Activated CD4-positive, alpha-beta memory T cell treated with anti-CD3 and anti-CD28 coated beads, Interleukin-2, amount 10 ng/mL, durations not matched to agents 7 days and 5 days (primary cell): ENCODE measurements at regions not wholly inside any gene's neighbourhood (a gene's known extent, or its start where the extent isn't known, plus 50 kb on each side); places are given as distances from the start of the nearest gene placed in this dataset.

Experiments
- CTCF ChIA-PET: fragments of 350-600 bp; sonication (Branson Sonifier 250); formaldehyde crosslinking; loops from one replicate; lab custom pipeline; 2021; ENCODE audit warnings: antibody characterized with exemption, inconsistent platforms; lab: Charles Lee
- POLR2A ChIA-PET: fragments of 350-600 bp; sonication (Branson Sonifier 250); formaldehyde crosslinking; loops from one replicate; lab custom pipeline; 2021; ENCODE audit warnings: antibody characterized with exemption; lab: Charles Lee
- DNase-seq: peaks from one replicate; pipeline ENCODE4 v3.0.0-alpha.2; 2020
- H3K27ac Mint-ChIP-seq: one replicate; pipeline ENCODE4 v1.8.0; 2021; ENCODE audit warnings: mild to moderate bottlenecking, mixed read lengths
- H3K27me3 Mint-ChIP-seq: one replicate; pipeline ENCODE4 v1.8.0; 2021; ENCODE audit warnings: mixed read lengths
- H3K36me3 Mint-ChIP-seq: one replicate; pipeline ENCODE4 v1.8.0; 2021; ENCODE audit warnings: low read depth, mixed read lengths
- H3K4me1 Mint-ChIP-seq: one replicate; pipeline ENCODE4 v1.8.0; 2021; ENCODE audit warnings: mixed read lengths
- H3K4me3 Mint-ChIP-seq: one replicate; pipeline ENCODE4 v1.8.0; 2021; ENCODE audit warnings: mild to moderate bottlenecking, mixed read lengths
- H3K9me3 Mint-ChIP-seq: one replicate; pipeline ENCODE4 v1.8.0; 2021; ENCODE audit warnings: mixed read lengths

DNA sequence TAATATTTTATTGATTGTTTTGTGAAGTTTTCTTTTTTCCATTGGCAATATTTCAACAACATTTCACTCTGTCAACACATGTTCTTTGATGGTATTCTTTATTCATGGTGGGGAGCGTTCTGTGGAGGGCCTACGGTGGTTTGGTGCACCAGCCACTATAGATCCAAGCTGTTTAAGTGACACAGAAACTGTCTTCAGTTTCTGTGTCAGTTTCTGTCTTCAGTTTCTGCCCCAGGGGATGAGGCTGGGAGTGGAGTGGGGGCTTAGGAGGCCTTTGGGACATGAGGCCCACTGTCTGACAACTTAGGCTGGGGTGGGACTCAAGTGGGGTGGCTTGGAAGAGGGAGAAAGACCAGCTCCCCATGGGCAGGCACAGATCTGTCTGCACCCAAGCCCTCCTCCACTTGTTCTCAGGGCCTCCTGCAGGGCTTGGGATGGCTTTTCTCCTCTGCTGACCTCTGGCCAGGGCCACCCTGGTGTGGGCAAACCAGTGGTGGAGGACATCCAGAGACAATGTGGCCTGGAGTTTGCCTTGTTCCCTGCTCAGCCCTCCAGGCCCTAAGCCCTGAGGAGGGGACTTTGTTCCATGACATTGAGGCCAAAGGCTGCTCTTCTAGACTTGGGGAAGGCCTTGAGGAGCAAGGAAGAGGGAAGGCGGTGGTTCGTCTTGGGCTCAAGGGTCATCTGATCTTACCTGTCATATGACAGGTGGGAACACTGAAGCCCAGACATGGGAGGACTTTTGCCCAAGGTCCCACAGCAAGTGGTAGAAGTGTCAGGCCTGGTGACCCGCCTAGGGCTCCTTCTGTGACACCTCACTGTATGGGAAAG is 60.3 kb upstream of the SMAD6 start:
- POLR2A ChIA-PET: no interaction called here
- no peak for DNase-seq
- Mint-ChIP-seq H3K9me3 (no peaks in the 10 kb centered on the region), H3K27me3 (no peaks in the 10 kb centered on the region), H3K27ac (no peak overlapping the region), H3K4me3 (no peak overlapping the region), H3K36me3 (no peaks in the 10 kb centered on the region), H3K4me1 (peaks cover 23% of the 10 kb centered on the region)
- CTCF ChIA-PET: no interaction called here

DNA sequence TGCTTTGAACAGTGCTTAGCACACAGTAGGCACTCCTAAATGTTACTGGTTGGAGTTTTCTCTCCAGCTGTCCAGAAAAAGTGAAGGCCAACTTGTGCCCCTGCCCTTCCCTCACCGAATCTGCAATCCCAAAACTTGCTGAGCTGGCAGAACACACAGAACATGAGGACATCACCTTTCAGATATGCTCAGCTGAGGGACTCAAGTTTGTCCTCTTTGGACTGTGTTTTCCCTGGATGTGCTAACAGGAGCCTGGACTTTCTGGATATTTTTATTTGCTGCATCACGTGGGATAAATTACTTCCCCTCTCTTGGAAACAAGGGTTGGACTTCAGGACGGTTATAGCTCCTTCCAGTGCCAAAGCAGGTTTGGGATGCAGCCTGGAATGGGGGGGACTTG is 59.5 kb upstream of the SMAD6 start:
- H3K27ac Mint-ChIP-seq: no peak overlapping the region
- no peak overlapping the region for H3K4me3 Mint-ChIP-seq
- ChIA-PET POLR2A (no interaction called here), CTCF (no interaction called here)
- no peaks in the 10 kb centered on the region for H3K36me3 Mint-ChIP-seq
- no peak for DNase-seq
- H3K27me3 Mint-ChIP-seq: no peaks in the 10 kb centered on the region
- no peaks in the 10 kb centered on the region for H3K9me3 Mint-ChIP-seq
- peaks cover 19% of the 10 kb centered on the region for H3K4me1 Mint-ChIP-seq

DNA sequence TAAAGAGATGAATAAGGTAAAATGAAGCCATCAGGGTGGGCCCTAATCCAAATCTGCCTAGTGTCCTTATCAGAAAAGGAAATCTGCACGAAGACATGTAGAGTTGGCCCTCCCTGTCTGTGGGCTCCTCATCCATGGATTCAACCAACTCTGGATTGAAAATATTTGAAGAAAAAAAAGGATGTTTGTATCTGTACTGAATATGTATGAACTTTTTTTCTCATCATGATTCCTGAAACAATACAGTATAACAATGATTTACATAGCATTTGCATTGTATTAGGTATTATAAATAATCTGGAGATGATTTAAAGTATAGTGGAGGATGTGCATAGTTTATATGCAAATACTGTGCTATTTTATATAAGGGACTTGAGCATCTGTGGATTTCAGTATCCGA is 59.0 kb upstream of the SMAD6 start:
- no peaks in the 10 kb centered on the region for H3K27me3 Mint-ChIP-seq
- no peak overlapping the region for H3K27ac Mint-ChIP-seq
- ChIA-PET POLR2A (no interaction called here), CTCF (no interaction called here)
- no peaks in the 10 kb centered on the region for H3K9me3 Mint-ChIP-seq
- H3K4me3 Mint-ChIP-seq: no peak overlapping the region
- peaks cover 16% of the 10 kb centered on the region for H3K4me1 Mint-ChIP-seq
- no peaks in the 10 kb centered on the region for H3K36me3 Mint-ChIP-seq
- DNase-seq: no peak

DNA sequence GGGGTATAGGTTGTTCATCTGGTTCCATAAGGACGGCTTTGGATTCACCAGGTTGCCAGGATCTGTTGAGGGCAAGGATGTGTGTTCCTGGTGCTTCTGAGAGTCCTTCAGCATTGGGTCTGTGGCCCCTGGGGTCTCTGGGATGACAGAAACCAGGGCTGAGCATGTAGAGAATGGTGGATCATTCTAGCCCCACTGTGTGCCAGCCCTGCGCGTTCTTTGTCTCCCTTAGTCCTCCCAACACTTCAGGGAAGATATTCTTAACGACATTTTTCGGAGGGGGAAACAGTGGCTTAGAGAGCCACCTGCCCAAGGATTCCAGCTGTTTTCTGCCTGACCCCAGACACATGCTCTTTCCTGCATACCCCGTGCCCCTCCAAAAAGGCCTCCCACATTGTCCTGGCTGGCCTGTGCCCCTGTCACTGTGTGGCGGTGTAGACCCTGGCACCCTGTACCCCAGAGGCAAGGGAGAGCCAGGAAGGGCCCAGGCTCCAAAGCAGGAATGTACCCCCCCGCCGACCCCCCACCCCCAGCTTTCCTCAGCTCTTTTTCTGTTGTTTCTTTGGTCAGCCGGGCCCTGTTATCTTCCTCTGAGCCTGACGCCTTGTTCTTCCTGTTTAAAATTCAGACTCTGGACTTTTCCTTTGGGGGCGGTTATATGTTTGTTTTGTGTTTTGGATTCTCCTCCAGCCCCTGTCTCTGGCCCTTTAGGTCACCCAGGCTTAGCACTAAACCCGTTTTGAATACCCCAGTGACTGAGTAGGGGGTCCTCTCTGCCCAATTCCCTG is 57.8 kb upstream of the SMAD6 start:
- CTCF ChIA-PET: no interaction called here
- no peak overlapping the region for H3K27ac Mint-ChIP-seq
- H3K9me3 Mint-ChIP-seq: no peaks in the 10 kb centered on the region
- no peaks in the 10 kb centered on the region for H3K27me3 Mint-ChIP-seq
- POLR2A ChIA-PET: no interaction called here
- H3K36me3 Mint-ChIP-seq: no peaks in the 10 kb centered on the region
- no peak overlapping the region for H3K4me3 Mint-ChIP-seq
- DNase-seq: no peak
- H3K4me1 Mint-ChIP-seq: peaks cover 5% of the 10 kb centered on the region

DNA sequence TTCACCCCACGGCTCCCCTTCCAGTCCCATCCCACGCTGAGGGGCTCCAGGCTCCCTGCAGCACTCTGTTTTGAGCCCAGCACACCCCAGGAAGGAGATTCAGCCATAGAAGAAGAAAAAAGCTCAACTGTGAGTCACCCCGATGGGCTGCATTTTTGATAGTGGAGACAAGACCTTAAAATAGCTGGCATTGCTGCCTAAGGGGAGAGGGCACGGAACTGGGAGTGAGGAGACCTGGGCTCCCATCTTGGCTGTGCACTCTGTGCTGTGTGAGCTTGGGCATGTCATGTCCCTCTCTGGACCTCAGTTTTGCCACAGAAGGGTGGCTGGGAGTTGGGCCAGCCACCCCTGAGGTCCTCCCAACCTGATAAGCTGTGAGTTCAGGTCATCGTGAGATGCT is 57.2 kb upstream of the SMAD6 start:
- Mint-ChIP-seq H3K4me3 (no peak overlapping the region), H3K27ac (no peak overlapping the region), H3K36me3 (no peaks in the 10 kb centered on the region), H3K27me3 (no peaks in the 10 kb centered on the region), H3K9me3 (no peaks in the 10 kb centered on the region), H3K4me1 (no peaks in the 10 kb centered on the region)
- no peak for DNase-seq
- POLR2A ChIA-PET: no interaction called here
- CTCF ChIA-PET: no interaction called here

DNA sequence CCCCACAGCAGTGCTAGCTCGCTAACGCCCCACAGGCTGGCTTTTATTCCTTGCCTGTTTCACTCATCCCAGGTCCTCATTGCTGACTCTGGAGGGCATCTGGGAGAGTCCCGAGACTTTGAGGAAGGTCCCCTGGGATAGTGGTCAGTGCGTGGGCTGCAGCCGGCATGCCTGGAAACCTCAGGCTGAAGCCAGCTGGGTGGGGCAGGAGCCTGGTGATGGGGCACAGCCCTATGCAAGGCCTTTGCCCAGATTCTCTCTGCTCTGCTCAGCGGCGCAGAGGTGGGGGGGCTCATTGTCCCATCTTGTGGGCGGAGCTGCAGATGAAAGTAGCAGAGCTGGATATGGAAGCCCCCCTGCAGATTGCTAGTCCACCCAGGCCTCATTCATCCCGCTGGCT is 55.7 kb upstream of the SMAD6 start:
- ChIA-PET CTCF (interaction anchor here (1.4 kb wide), 1 partner anchor 205 kb away, joined by 9 read pairs; no protein-coding TSS in a partner anchor), POLR2A (interaction anchor here (1.6 kb wide), 1 partner anchor 8 kb away, joined by 5 read pairs; no protein-coding TSS in a partner anchor)
- H3K4me1 Mint-ChIP-seq: no peaks in the 10 kb centered on the region
- no peaks in the 10 kb centered on the region for H3K27me3 Mint-ChIP-seq
- no peak overlapping the region for H3K27ac Mint-ChIP-seq
- DNase-seq: no peak
- no peak overlapping the region for H3K4me3 Mint-ChIP-seq
- H3K36me3 Mint-ChIP-seq: no peaks in the 10 kb centered on the region
- no peaks in the 10 kb centered on the region for H3K9me3 Mint-ChIP-seq

DNA sequence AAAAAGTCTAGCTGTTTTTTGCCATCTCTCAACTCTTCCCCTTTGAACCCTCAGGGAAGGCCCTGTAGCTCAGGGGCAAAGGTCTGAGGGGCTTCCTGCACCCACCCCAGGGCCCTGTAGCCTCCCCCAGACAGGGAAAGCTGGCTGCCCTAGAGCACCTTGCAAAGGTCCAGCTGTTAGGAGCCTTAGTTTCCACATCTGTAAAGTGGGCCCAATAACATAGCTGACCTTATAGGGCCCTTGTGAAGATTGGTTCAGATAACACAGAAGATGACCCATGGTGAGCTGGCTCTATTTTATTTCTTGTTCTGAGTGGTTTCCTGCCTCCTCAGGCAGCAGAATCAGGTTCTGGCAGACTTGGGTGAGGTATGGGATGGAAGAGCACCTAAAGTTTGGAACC is 55.2 kb upstream of the SMAD6 start:
- POLR2A ChIA-PET: interaction anchor here (1.6 kb wide), 1 partner anchor 9 kb away, joined by 5 read pairs; no protein-coding TSS in a partner anchor
- Mint-ChIP-seq H3K27ac (no peak overlapping the region), H3K27me3 (no peaks in the 10 kb centered on the region), H3K36me3 (no peaks in the 10 kb centered on the region), H3K9me3 (no peaks in the 10 kb centered on the region), H3K4me1 (no peaks in the 10 kb centered on the region), H3K4me3 (no peak overlapping the region)
- no peak for DNase-seq
- CTCF ChIA-PET: interaction anchor here (1.4 kb wide), 1 partner anchor 205 kb away, joined by 9 read pairs; no protein-coding TSS in a partner anchor

DNA sequence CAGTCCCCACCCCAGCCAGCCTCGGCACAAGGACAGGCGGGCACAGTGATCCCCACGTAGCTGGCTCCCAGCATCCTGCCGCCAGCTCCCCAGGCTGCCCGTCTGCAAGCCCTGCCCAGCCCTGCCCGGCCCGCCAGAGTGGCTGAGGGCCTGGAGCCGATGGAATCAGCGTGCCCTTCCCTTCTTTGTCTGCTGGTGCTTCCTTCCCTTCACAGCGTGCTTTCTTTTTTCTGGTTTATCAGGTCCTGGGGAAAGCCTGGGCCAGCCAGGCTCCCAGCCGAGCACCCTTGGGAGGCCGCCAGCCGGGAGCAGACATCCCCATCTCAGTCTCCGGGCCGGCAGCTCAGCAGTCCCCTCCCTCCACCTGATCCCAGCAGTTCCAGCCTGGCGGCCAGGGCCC is 54.7 kb upstream of the SMAD6 start:
- H3K27ac Mint-ChIP-seq: no peak overlapping the region
- H3K36me3 Mint-ChIP-seq: no peaks in the 10 kb centered on the region
- no peaks in the 10 kb centered on the region for H3K4me1 Mint-ChIP-seq
- H3K4me3 Mint-ChIP-seq: no peak overlapping the region
- ChIA-PET POLR2A (interaction anchor here (1.0 to 1.6 kb wide), 2 partner anchors 8 to 9 kb away, joined by 4 to 5 read pairs; no protein-coding TSS in a partner anchor), CTCF (interaction anchor here (1.4 kb wide), 1 partner anchor 204 kb away, joined by 9 read pairs; no protein-coding TSS in a partner anchor)
- H3K27me3 Mint-ChIP-seq: no peaks in the 10 kb centered on the region
- no peak for DNase-seq
- no peaks in the 10 kb centered on the region for H3K9me3 Mint-ChIP-seq

DNA sequence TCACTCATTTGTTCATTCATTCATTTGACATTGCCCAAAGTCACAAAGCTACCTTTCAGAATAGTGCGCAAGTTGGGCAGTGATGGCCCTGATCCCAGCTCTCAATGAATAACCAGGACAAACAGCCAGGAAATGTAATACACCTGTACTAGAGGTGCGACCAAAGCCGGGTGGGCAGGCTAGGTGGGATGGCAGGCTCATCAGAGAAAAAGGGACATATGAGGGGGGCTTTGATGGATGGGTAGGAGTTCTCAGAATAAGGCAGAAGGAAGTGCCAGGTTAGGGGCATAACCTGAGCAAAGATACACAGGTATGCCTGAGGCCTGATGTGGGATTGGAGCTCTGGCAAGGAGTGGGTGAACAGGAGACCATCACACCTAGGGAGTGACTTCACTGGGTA is 53.4 kb upstream of the SMAD6 start:
- DNase-seq: no peak
- Mint-ChIP-seq H3K27ac (no peak overlapping the region), H3K9me3 (no peaks in the 10 kb centered on the region), H3K4me3 (no peak overlapping the region), H3K27me3 (peaks cover 7% of the 10 kb centered on the region), H3K4me1 (no peaks in the 10 kb centered on the region), H3K36me3 (no peaks in the 10 kb centered on the region)
- CTCF ChIA-PET: interaction anchor here (1.5 kb wide), 1 partner anchor 30 kb away, joined by 4 read pairs; no protein-coding TSS in a partner anchor
- POLR2A ChIA-PET: no interaction called here

DNA sequence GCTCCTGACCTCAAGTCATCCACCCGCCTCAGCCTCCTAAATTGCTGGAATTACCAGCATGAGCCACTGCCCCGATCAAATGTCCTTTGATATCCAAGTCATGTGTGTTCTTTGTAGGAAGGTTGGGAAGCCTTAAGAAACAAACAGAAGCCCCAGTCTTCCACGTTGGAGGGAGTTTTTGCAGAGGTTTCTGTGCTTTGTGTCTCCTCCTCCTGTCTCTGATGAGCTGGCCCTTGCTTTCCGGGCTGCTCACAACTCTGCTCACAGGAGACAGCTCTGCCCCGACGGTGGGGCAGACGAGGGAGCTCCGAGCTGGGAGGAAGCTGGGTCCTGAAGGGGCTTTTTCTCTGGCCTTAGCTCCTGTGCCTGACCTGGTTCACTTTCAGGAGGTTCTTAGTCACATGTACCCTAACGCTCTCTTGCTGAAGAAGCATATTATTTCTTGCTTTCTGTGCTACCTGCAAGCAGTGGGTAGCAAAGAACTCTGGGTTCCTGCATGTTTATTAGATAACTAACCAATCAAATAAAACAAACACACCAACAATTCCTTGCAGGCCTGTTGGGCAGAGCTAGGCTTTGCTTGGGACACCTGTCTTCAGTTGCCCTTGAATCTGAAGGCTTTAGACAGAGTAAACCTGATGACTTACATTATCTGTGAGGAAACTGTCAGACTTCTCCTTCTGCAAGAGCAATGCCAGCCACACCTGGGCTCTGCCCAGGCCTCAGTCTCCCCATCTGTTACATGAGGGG is 52.6 kb upstream of the SMAD6 start:
- H3K27me3 Mint-ChIP-seq: peaks cover 7% of the 10 kb centered on the region
- CTCF ChIA-PET: interaction anchor here (0.6 to 1.5 kb wide), 2 partner anchors 31 to 36 kb away, joined by 3 to 4 read pairs; no protein-coding TSS in a partner anchor
- H3K9me3 Mint-ChIP-seq: no peaks in the 10 kb centered on the region
- peaks cover 2% of the 10 kb centered on the region for H3K4me1 Mint-ChIP-seq
- H3K4me3 Mint-ChIP-seq: no peak overlapping the region
- DNase-seq: no peak
- POLR2A ChIA-PET: no interaction called here
- H3K36me3 Mint-ChIP-seq: no peaks in the 10 kb centered on the region
- no peak overlapping the region for H3K27ac Mint-ChIP-seq

DNA sequence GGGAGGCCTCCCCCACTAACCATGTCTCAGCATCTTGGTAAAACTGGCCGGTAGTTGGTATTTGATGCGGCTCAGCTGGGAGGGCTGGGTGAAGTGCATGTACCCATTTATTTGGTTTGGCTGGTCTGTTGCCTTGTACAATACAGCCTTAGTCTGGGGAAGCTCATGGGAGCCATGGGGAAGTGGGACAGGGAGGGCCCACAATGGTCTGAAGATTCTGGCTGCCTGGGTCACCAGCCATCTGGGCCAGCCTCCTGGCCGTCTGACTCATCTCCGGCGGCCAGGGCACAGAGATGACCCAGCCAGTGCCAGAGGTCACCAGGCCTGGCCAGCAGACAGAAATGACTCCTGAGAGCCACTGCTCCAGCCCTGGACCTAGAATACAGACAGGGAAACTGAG is 51.6 kb upstream of the SMAD6 start:
- Mint-ChIP-seq H3K4me3 (no peak overlapping the region), H3K36me3 (no peaks in the 10 kb centered on the region), H3K27me3 (peaks cover 7% of the 10 kb centered on the region), H3K27ac (no peak overlapping the region), H3K9me3 (no peaks in the 10 kb centered on the region), H3K4me1 (peaks cover 4% of the 10 kb centered on the region)
- ChIA-PET POLR2A (no interaction called here), CTCF (no interaction called here)
- DNase-seq: no peak

DNA sequence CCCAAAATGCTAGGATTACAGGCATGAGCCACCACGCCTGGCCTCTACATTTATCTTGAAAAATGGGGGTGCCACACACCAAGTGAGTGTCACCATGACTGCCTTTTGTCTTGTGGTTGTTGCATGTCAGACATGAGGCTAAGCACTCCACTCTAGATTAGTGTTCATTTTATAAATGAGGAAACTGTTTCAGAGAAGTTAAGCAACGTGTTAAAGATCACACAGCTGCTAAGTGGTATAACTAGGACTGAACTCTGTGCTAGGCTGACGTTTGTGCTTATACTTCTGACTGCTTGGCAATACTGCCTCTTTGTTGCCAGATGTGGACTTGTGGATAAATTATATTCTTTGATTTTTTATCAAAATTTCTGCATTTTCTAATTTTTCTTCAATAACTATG is 50.8 kb upstream of the SMAD6 start:
- no peak for DNase-seq
- Mint-ChIP-seq H3K9me3 (no peaks in the 10 kb centered on the region), H3K27me3 (peaks cover 8% of the 10 kb centered on the region), H3K27ac (no peak overlapping the region), H3K36me3 (no peaks in the 10 kb centered on the region), H3K4me3 (no peak overlapping the region), H3K4me1 (peaks cover 12% of the 10 kb centered on the region)
- CTCF ChIA-PET: interaction anchor here (0.9 kb wide), 1 partner anchor 32 kb away, joined by 3 read pairs; no protein-coding TSS in a partner anchor
- POLR2A ChIA-PET: no interaction called here
